SH-SY5Y (cell line): ENCODE measurements at regions not wholly inside any gene's neighbourhood (a gene's known extent, or its start where the extent isn't known, plus 50 kb on each side); places are given as distances from the start of the nearest gene placed in this dataset.

Experiments used
- GATA2 ChIP-seq: IDR thresholded peaks from 2 replicates; pipeline ENCODE4 v1.6.1; 2011; ENCODE audit warnings: mild to moderate bottlenecking, low read depth, low read length
- GATA3 ChIP-seq: IDR thresholded peaks from 2 replicates; pipeline ENCODE4 v1.6.1; 2011; ENCODE audit warnings: low read depth, mild to moderate bottlenecking, low read length, moderate library complexity

- no peak for TF ChIP-seq GATA2
- no peak for TF ChIP-seq GATA3
Observed at GRCh38 chr1:55386456-55386855, 171.3 kb upstream of the USP24 start.
